Activated CD4-positive, alpha-beta T cell treated with anti-CD3 and anti-CD28 coated beads, Interleukin-2, Interleukin-4, amounts not matched to agents 100 ng/mL and 50 ng/mL, durations not matched to agents 16 hours and 8 hours (primary cell): ENCODE measurements at regions not wholly inside any gene's neighbourhood (a gene's known extent, or its start where the extent isn't known, plus 50 kb on each side); places are given as distances from the start of the nearest gene placed in this dataset.
"Not testable (repeated sequence)": the region's sequence is repeated elsewhere in the genome, so short reads cannot be mapped to it uniquely, and the experiment has no call there.

Source experiments
- DNase-seq: peaks from one replicate; pipeline ENCODE4 v3.0.0-alpha.2; 2020; ENCODE audit warnings: low spot score

GRCh38 chr16:75997606-75998005 lies 271.3 kb upstream of the CPHXL start:
- DNase-seq = no peak

- DNase-seq = no peak
These were observed 269.6 kb upstream of the CNTNAP4 start for GRCh38 chr16:76007645-76008044.

GRCh38 chr16:76023835-76024234 lies 253.4 kb upstream of the CNTNAP4 start:
- DNase-seq = no peak

- DNase-seq = no peak
These were observed 241.5 kb upstream of the CNTNAP4 start for GRCh38 chr16:76035689-76036088.

GRCh38 chr16:76038097-76038496 lies 239.1 kb upstream of the CNTNAP4 start:
- no peak for DNase-seq

GRCh38 chr16:76052725-76053124 lies 224.5 kb upstream of the CNTNAP4 start:
- no peak for DNase-seq

GRCh38 chr16:76059186-76059585 lies 218.0 kb upstream of the CNTNAP4 start:
- DNase-seq = no peak

- DNase-seq = no peak
These were observed 217.5 kb upstream of the CNTNAP4 start for GRCh38 chr16:76059701-76060100.

- no peak for DNase-seq
These were observed 205.5 kb upstream of the CNTNAP4 start for GRCh38 chr16:76071690-76072089.

- no peak for DNase-seq
These were observed 195.2 kb upstream of the CNTNAP4 start for GRCh38 chr16:76081967-76082366.

GRCh38 chr16:76106647-76107046 lies 170.6 kb upstream of the CNTNAP4 start:
- no peak for DNase-seq

- DNase-seq = no peak
These were observed 168.7 kb upstream of the CNTNAP4 start for GRCh38 chr16:76108460-76108859.

- DNase-seq = no peak
These were observed 162.5 kb upstream of the CNTNAP4 start for GRCh38 chr16:76114681-76115080.

GRCh38 chr16:76118344-76118743 lies 158.9 kb upstream of the CNTNAP4 start:
- DNase-seq = no peak

- no peak for DNase-seq
These were observed 155.6 kb upstream of the CNTNAP4 start for GRCh38 chr16:76121636-76122035.

- DNase-seq = no peak
These were observed 153.2 kb upstream of the CNTNAP4 start for GRCh38 chr16:76123966-76124365.

- DNase-seq = no peak
These were observed 151.3 kb upstream of the CNTNAP4 start for GRCh38 chr16:76125871-76126270.

GRCh38 chr16:76138056-76138455 lies 139.1 kb upstream of the CNTNAP4 start:
- DNase-seq = not testable (repeated sequence)

- no peak for DNase-seq
These were observed 119.6 kb upstream of the CNTNAP4 start for GRCh38 chr16:76157629-76158028.

- no peak for DNase-seq
These were observed 115.2 kb upstream of the CNTNAP4 start for GRCh38 chr16:76162046-76162445.

- no peak for DNase-seq
These were observed 112.1 kb upstream of the CNTNAP4 start for GRCh38 chr16:76164970-76165558.

- DNase-seq = no peak
These were observed 101.5 kb upstream of the CNTNAP4 start for GRCh38 chr16:76175718-76176117.

- DNase-seq = no peak
These were observed 101.0 kb upstream of the CNTNAP4 start for GRCh38 chr16:76176153-76176552.

- no peak for DNase-seq
These were observed 100.6 kb upstream of the CNTNAP4 start for GRCh38 chr16:76176616-76177015.
